Body of pancreas (tissue), 4 donors: ENCODE measurements at regions not wholly inside any gene's neighbourhood (a gene's known extent, or its start where the extent isn't known, plus 50 kb on each side); places are given as distances from the start of the nearest gene placed in this dataset.

Experiments used
- CTCF ChIP-seq, 7 experiments: fragments of 450-650 bp in 4 of 7; fragments of 200-600 bp in 3 of 7; sonication (generic) in 3 of 7; IDR thresholded peaks; one replicate each; pipeline ENCODE4 v1.5.1; 2016 to 2019; ENCODE audit warnings: antibody characterized with exemption in 7 of 7
- POLR2A ChIP-seq, 3 donors: fragments of 450-650 bp; IDR thresholded peaks; one replicate each; pipeline ENCODE4 v1.6.1; 2016; ENCODE audit warnings: antibody characterized with exemption in 3 of 3, mild to moderate bottlenecking in 2 of 3

DNA sequence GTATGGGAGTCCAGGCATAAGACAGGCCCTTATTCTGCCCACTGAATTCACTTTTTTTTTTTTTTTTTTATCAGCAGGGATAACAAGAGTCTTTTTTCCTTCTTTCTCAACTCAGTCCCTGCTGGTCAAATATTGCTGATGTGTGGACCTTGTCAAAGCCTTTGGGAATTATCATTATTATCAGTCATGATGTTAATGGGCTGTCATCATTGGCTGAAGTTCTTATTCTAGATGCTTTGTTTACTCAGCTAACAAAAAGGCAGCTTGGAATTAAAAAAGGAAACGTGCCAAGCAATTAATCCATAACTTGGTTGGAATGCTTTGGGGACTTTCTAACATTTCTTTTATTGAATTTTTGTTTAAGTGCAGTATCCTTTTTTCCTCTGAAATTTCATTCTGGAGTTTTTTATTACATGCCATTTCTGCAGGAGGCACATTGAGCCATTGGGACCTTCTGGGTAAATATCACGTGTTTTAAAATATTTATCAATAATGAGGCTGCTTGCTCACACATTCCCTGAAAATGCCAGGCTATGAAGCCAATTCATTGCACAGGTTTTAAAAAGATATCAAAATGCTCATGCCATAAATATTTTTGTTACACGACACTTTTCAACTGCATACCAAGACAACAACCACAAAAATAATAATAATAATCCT is 246.3 kb downstream of the TXNL1 start:
- TF ChIP-seq CTCF (IDR thresholded peaks at IDR 0.05) (no peak), POLR2A (IDR thresholded peaks at IDR 0.05) (no peak)
